ENCODE measurements at regions not wholly inside any gene's neighbourhood (a gene's known extent, or its start where the extent isn't known, plus 50 kb on each side); places are given as distances from the start of the nearest gene placed in this dataset.

- TF ChIP-seq POLR2A (IDR thresholded peaks at IDR 0.05) = no peak
- TF ChIP-seq CTCF (IDR thresholded peaks at IDR 0.05) = no peak
These were observed 66.3 kb upstream of the HABP2 start for GRCh38 chr10:113486531-113486930.
